Muscle layer of duodenum (tissue), 2 donors: ENCODE measurements at regions not wholly inside any gene's neighbourhood (a gene's known extent, or its start where the extent isn't known, plus 50 kb on each side); places are given as distances from the start of the nearest gene placed in this dataset.

ENCODE experiments used
- H3K27ac ChIP-seq: one replicate; pipeline ENCODE4 v1.7.0; 2013; ENCODE audit warnings: mild to moderate bottlenecking, low read length
- H3K27me3 ChIP-seq: one replicate; pipeline ENCODE4 v1.7.0; 2013; ENCODE audit warnings: low read depth, mild to moderate bottlenecking, control low read depth, low read length
- H3K36me3 ChIP-seq, 2 donors: one replicate each; pipeline ENCODE4 v1.7.0; 2013; ENCODE audit warnings: low read length in 2 of 2, control low read depth in 1 of 2, mild to moderate bottlenecking in 1 of 2; ENCODE audit not compliant: insufficient read depth in 2 of 2, control insufficient read depth in 1 of 2
- H3K4me1 ChIP-seq, 2 donors: one replicate each; pipeline ENCODE4 v1.7.0; 2013; ENCODE audit warnings: low read length in 2 of 2, mild to moderate bottlenecking in 2 of 2, control low read depth in 1 of 2, moderate library complexity in 1 of 2; ENCODE audit not compliant: insufficient read depth in 2 of 2, control insufficient read depth in 1 of 2
- H3K4me3 ChIP-seq, 2 donors: one replicate each; pipeline ENCODE4 v1.7.0; 2013; ENCODE audit warnings: low read length in 2 of 2, low read depth in 1 of 2, mild to moderate bottlenecking in 1 of 2
- H3K9me3 ChIP-seq, 2 donors: one replicate each; pipeline ENCODE4 v1.7.0; 2013; ENCODE audit warnings: low read length in 2 of 2, control low read depth in 1 of 2, mild to moderate bottlenecking in 1 of 2; ENCODE audit not compliant: control insufficient read depth in 1 of 2
- donor health status: healthy.

DNA sequence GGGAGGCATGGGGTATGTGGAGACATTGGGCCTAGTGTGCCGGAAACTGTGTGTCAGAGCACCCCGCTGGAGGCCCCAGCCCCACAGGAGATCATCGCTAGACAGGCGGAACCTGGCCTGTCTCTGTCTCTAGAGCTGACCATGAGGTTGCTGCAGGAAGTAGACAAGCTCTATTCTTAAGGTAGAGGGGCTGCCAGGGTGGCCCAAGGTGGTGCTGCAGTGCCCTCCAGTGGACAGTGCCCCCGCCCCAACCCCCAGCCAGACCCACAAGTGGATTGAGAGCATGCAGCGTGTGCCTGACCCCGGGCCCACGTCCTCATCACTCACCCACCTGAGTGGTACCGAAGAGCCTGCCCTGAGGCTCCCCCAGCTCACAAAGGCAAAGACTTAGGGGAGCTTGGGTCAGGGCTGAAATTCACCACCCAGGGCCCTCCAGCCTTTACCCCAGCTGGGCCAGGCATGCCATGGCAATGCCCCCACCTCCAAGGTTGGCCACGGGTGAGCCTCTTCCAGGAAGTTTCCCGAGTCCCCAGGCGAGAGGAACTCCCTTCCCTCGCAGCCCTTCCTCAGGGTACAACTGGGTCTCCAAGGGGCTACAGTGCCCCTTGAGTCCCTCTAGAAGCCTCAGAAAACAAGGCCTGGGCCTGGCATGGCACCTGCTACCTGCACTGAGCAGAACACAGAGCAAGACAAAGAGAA, 155.0 kb downstream of the TTC32 start:
- no peaks in the 10 kb centered on the region for H3K36me3 ChIP-seq
- H3K9me3 ChIP-seq = no peaks in the 10 kb centered on the region
- no peaks in the 10 kb centered on the region for H3K4me1 ChIP-seq
- H3K27me3 ChIP-seq = no peaks in the 10 kb centered on the region
- no peak overlapping the region for H3K27ac ChIP-seq
- no peak overlapping the region for H3K4me3 ChIP-seq

DNA sequence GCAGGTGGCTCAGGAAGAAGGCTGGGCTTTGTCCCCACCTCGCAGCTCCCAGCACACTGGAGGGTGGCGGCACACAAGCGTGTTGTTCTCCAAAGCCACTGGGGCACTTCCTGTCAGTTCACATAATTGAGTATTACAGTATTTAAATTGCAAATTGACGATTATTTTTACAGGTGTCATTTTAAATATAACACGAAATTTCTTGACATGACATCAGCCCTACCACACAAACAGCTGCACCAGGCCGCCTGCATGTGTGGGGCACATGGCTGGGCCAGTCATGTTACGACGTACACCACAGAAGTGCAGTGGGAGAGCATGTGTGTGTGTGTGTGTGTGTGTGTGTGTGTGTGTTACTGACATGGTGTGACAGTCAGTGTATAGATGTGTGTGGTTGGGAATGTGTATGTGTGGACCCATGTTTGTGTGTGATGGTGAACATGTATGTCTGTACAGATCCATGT, 155.6 kb downstream of the TTC32 start:
- Histone ChIP-seq H3K36me3 (no peaks in the 10 kb centered on the region), H3K4me3 (no peak overlapping the region), H3K27me3 (no peaks in the 10 kb centered on the region), H3K9me3 (no peaks in the 10 kb centered on the region), H3K27ac (no peak overlapping the region), H3K4me1 (no peaks in the 10 kb centered on the region)

DNA sequence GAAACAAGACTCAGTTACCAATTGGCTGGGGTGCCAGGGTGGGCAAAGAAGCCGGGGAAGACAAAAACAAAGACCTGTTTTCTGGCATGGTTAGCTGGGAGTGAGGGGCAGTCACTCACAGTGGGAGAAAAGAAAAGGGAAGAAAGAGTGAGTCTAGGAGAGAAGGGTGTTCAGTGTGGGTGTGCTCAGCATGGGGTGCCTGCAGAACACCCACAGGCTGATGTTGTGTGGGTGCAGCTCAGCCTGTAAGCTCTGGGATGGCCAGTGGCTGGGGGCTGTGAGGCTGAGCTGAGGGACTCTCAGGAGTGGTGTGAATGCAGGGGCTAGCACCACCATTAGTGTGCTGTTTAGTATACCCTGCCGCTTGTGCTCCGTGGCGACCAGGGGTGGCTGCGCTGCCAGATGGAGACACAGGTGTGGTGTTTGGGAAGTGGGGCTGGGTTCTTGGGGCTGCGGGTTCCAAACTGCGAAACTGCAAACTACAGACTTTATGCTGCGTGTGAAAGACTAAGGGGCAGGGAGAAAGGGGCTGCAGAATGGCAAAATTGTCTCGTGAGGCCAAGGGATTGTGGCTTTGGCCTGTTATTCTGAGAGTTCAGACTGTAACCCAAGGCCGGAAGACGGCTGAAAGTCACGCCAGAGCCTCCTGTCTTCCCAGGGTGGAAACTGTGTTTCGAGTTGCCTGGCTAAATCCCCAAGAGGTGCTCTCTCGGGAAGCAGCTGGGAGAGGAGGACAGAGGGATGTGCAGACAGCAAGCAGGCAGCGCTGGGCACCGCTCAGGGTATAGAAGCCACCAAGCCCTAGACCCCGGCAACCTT, 156.3 kb downstream of the TTC32 start:
- Histone ChIP-seq H3K4me3 (no peak overlapping the region), H3K27ac (no peak overlapping the region), H3K27me3 (no peaks in the 10 kb centered on the region), H3K4me1 (no peaks in the 10 kb centered on the region), H3K9me3 (no peaks in the 10 kb centered on the region), H3K36me3 (no peaks in the 10 kb centered on the region)

DNA sequence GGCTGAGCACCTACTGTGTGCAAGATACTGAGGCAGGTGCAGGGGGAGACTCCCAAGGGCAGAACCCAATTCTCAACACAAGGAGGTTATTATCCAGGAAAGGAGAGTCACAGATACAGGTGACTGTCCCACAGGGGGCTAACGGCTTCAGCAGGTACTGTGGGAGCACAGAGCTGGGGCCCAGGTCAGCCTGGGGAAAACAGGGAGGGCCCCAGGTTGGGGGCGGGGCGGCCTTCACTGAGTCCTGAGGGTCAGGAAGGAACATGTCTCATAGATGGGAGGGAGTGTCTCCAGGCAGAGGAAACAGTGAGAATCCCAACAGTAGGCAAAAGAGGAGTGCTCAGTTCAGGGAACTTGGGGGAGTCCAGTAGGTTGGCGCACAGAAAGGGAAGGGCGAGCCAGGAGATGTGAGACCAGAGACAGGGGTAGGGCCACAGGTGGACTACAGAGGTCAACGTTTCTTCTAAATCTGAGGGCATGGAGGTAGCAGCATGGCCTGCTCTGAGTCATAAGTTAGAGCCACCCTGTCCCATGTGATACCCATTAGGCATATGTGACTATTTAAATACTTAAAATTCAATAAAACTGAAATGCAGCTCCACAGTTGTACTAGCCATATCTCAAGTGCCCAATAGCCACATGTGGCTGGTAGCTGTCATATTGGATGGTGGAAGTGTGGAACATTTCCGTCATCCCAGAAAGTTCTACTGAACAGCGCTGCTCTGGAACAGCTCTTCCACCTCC, 157.2 kb downstream of the TTC32 start:
- Histone ChIP-seq H3K27ac (no peak overlapping the region), H3K9me3 (no peaks in the 10 kb centered on the region), H3K36me3 (no peaks in the 10 kb centered on the region), H3K4me3 (no peak overlapping the region), H3K27me3 (no peaks in the 10 kb centered on the region), H3K4me1 (no peaks in the 10 kb centered on the region)

DNA sequence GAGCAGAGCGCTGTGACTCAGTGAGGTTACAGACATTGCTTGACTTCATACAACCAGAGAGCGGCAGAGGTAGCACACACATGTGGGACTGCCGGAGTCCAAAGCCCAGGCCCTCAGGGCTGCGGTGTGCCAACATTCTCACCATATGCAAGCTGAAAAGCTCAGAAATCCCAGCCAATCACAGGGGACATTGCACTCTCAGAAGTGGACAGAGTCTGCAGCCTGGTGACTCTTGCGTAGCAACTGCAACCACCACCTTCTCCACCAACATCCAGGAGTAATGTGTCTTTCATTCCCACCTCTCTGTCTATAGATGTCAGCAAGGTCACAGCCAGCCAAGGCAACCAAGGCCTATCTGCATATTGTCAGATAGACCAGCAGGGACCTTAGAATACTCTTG, 158.1 kb downstream of the TTC32 start:
- H3K27ac ChIP-seq = no peak overlapping the region

DNA sequence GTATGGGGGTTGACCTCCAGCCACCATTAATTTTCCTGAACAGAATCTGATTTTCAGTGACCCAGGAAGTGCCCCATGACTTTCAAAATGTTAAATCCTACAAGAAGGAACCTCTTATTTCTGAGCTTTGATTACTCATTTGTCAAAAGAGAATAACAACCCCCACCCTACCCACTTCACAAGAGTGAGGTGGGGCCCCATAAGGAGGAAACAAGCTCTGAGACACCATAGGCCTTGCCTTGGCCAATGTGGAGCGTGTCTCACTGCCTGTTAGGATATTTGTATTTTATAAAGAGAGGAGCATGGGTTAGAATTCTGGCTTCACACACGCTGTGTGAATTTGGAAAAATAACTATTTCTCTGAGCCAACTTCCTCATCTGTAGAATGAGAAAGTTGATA, 158.9 kb downstream of the TTC32 start:
- Histone ChIP-seq H3K4me1 (no peaks in the 10 kb centered on the region), H3K4me3 (no peak overlapping the region)

More for the DNA sequence above, 158.1 kb downstream of the TTC32 start:
- no peaks in the 10 kb centered on the region for H3K4me1 ChIP-seq
- no peaks in the 10 kb centered on the region for H3K9me3 ChIP-seq
- no peaks in the 10 kb centered on the region for H3K36me3 ChIP-seq
- H3K27me3 ChIP-seq = no peaks in the 10 kb centered on the region
- H3K4me3 ChIP-seq = no peak overlapping the region

DNA sequence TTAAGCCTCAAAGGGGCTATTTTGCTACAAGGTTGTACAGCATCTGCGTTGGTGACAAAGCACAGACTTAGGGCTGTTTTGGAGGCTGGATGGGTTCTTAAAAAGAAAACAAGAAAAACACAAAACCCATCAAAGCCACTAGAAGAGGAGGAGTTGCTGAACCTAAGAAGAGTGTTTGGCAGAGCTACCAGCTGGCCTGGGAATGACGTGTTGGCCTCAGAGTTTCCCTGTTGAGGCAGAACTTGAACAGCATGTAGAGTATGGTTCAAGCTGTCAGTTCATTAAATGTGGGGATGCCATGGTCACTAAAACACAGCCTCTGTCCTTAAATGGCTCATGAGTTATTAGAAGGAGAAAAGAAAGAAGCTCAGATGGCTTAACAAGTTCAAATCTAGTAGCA, 162.5 kb downstream of the TTC32 start:
- Histone ChIP-seq H3K4me3 (no peak overlapping the region), H3K9me3 (no peaks in the 10 kb centered on the region), H3K4me1 (peaks cover 3 to 4% of the 10 kb centered on the region in 2 donors), H3K27me3 (no peaks in the 10 kb centered on the region), H3K36me3 (no peaks in the 10 kb centered on the region), H3K27ac (no peak overlapping the region)

More for the DNA sequence above, 158.9 kb downstream of the TTC32 start:
- Histone ChIP-seq H3K36me3 (no peaks in the 10 kb centered on the region), H3K27ac (no peak overlapping the region), H3K27me3 (no peaks in the 10 kb centered on the region), H3K9me3 (no peaks in the 10 kb centered on the region)

DNA sequence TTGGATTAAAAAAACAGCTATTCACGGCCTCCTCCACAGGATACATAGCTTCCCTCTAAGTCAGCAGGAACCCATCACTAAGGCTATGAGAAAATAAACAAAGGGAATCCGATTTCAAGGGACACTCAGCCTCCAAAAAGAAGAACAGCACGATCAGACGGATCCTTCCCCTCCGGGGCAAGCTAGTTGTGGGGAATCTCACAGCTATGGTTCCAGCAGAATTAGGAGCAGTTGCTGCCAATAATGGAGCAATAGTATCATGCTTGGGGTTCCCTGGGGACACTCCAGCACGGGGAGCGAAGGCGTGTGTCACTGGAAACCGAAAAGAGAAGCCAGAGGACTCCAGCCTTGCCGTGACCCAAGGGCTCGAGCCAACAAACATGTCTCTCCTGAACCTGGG, 163.1 kb downstream of the TTC32 start:
- Histone ChIP-seq H3K27ac (no peak overlapping the region), H3K36me3 (no peaks in the 10 kb centered on the region), H3K27me3 (no peaks in the 10 kb centered on the region), H3K9me3 (no peaks in the 10 kb centered on the region), H3K4me1 (peaks cover 4 to 8% of the 10 kb centered on the region in 2 donors), H3K4me3 (no peak overlapping the region)

DNA sequence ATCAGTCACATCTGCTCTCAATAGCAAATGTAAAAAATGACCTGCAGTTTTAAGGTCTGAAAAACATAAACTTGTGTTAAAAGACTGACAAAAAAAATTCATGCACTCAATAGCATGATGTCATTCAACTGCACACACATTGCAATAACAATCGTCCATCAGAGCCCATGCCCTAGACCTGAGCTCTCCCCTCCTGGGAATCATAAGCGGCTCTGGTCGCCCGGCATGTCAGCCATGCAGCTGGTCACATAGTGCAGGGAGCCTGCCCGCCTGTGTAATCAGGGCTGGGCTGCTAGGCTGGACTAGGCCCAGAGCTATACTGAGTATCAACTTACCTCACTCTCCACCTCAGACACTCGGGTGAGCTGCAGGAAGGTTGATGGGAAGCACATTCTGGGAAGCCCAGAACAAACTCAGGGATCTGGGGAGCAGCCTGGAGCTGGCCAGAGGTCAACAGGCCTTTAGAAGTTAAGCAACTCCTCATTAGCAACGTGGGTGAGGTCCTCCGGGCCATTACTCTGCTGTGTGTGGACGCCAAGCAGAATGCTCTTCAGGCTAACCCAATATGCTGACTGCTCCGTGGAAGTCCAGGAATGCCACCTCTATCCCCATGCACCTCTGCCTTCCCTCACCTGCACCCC, 165.5 kb downstream of the TTC32 start:
- no peaks in the 10 kb centered on the region for H3K9me3 ChIP-seq
- H3K27ac ChIP-seq = no peak overlapping the region
- H3K27me3 ChIP-seq = no peaks in the 10 kb centered on the region
- peaks cover 4 to 13% of the 10 kb centered on the region in 2 donors for H3K4me1 ChIP-seq
- no peak overlapping the region for H3K4me3 ChIP-seq
- H3K36me3 ChIP-seq = no peaks in the 10 kb centered on the region

DNA sequence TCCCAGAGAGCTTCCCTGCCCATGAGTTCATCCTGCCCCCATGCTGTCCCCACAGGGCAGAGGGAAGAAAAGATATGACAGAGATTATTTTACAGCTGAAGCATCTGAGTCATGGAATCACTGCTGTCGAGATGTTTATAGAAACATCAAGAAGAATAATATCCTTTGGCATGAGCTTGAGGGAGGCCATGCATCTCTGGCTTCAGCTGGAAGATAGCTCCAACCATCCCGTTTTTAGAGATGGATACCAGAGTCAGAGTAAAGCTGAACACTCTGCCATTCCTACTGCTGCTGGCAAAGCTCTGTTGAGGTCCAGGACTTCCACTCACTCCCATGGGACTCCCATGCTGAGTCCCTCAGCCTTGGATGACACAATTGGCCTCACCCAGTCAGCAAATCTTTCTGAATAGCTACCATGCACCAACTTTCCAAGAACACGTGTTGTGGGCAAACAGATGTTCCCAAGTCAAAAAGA, 167.8 kb downstream of the TTC32 start:
- Histone ChIP-seq H3K9me3 (no peaks in the 10 kb centered on the region), H3K4me1 (peaks cover 4 to 13% of the 10 kb centered on the region in 2 donors), H3K27me3 (no peaks in the 10 kb centered on the region), H3K4me3 (no peak overlapping the region), H3K27ac (no peak overlapping the region), H3K36me3 (no peaks in the 10 kb centered on the region)

DNA sequence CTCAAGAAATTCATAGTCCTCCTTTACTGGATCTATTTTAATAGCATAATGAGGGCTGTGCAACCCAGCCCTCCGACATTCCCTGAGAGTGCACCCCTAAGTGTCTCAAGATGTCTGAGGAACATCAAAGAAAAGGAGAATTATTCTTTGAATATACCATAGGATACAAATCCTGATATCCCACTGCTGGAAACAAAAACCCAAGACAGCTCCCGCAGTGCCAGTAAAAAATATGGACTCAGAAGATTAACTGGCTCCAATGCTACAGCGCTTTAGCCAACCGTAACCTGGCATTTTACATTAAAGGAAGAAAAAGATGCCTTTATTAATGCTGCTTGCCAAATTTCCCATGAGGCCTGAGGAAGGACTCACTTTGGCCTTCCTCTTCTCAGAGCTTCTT, 168.4 kb downstream of the TTC32 start:
- H3K27me3 ChIP-seq = no peaks in the 10 kb centered on the region
- H3K36me3 ChIP-seq = no peaks in the 10 kb centered on the region
- no peak overlapping the region for H3K4me3 ChIP-seq
- H3K4me1 ChIP-seq = peaks cover 4 to 13% of the 10 kb centered on the region in 2 donors
- H3K27ac ChIP-seq = peak overlapping the region; percentile 8
- H3K9me3 ChIP-seq = no peaks in the 10 kb centered on the region
